Stimulated activated CD4-positive, alpha-beta T cell treated with anti-CD3 and anti-CD28 coated beads, Interleukin-1b, Interleukin-23, amount 100 ng/mL, for 48 hours (primary cell): ENCODE measurements at regions not wholly inside any gene's neighbourhood (a gene's known extent, or its start where the extent isn't known, plus 50 kb on each side); places are given as distances from the start of the nearest gene placed in this dataset.
"Not testable (repeated sequence)": the region's sequence is repeated elsewhere in the genome, so short reads cannot be mapped to it uniquely, and the experiment has no call there.

ENCODE experiments used
- DNase-seq: peaks from one replicate; pipeline ENCODE4 v3.0.0-alpha.2; 2020

GRCh38 chr14:101251812-101252442 lies 309.4 kb upstream of the DIO3 start:
- DNase-seq = no peak

- DNase-seq = no peak
These were observed 308.7 kb upstream of the DIO3 start for GRCh38 chr14:101252443-101253214.

- no peak for DNase-seq
These were observed 307.3 kb upstream of the DIO3 start for GRCh38 chr14:101253948-101254347.

GRCh38 chr14:101254805-101255764 lies 306.2 kb upstream of the DIO3 start:
- no peak for DNase-seq

GRCh38 chr14:101255765-101256125 lies 305.6 kb upstream of the DIO3 start:
- DNase-seq = no peak

- no peak for DNase-seq
These were observed 305.0 kb upstream of the DIO3 start for GRCh38 chr14:101256266-101256665.

GRCh38 chr14:101257551-101257950 lies 303.7 kb upstream of the DIO3 start:
- DNase-seq = no peak

GRCh38 chr14:101259748-101260147 lies 301.5 kb upstream of the DIO3 start:
- no peak for DNase-seq

GRCh38 chr14:101266441-101266840 lies 294.9 kb upstream of the DIO3 start:
- DNase-seq = not testable (repeated sequence)

- no peak for DNase-seq
These were observed 288.2 kb upstream of the DIO3 start for GRCh38 chr14:101273091-101273490.

GRCh38 chr14:101276309-101277091 lies 284.8 kb upstream of the DIO3 start:
- DNase-seq = no peak

GRCh38 chr14:101282418-101282817 lies 278.9 kb upstream of the DIO3 start:
- no peak for DNase-seq

- DNase-seq = no peak
These were observed 276.6 kb upstream of the DIO3 start for GRCh38 chr14:101284711-101285110.

- no peak for DNase-seq
These were observed 274.9 kb upstream of the DIO3 start for GRCh38 chr14:101286271-101287018.

GRCh38 chr14:101288436-101289229 lies 272.7 kb upstream of the DIO3 start:
- DNase-seq = no peak

GRCh38 chr14:101289230-101289690 lies 272.0 kb upstream of the DIO3 start:
- DNase-seq = no peak

GRCh38 chr14:101289911-101290310 lies 271.4 kb upstream of the DIO3 start:
- DNase-seq = no peak

GRCh38 chr14:101290611-101291010 lies 270.7 kb upstream of the DIO3 start:
- no peak for DNase-seq

- no peak for DNase-seq
These were observed 269.9 kb upstream of the DIO3 start for GRCh38 chr14:101291390-101291789.

GRCh38 chr14:101292448-101292847 lies 268.8 kb upstream of the DIO3 start:
- DNase-seq = no peak

GRCh38 chr14:101293605-101294004 lies 267.7 kb upstream of the DIO3 start:
- no peak for DNase-seq
